ENCODE measurements at regions not wholly inside any gene's neighbourhood (a gene's known extent, or its start where the extent isn't known, plus 50 kb on each side); places are given as distances from the start of the nearest gene placed in this dataset.

GRCh38 chr6:114793428-114793827, 450.6 kb upstream of the HS3ST5 start:
- POLR2A ChIA-PET: no interaction called here
- CTCF ChIA-PET: no interaction called here
- no peaks in the 10 kb centered on the region for H3K9me3 ChIP-seq

GRCh38 chr6:114785235-114786127, 442.7 kb upstream of the HS3ST5 start:
- FAIRE-seq (no peak), ATAC-seq (no peak), DNase-seq (ENCODE audit: low read depth in 1 of 2, low spot score in 1 of 2) (no peak)
- WGBS (ENCODE audit: missing lambda C conversion rate): 5% methylated on average over 1 of the region's 1 CpG
- Histone ChIP-seq H3K9me3 (no peaks in the 10 kb centered on the region), H3K4me3 (no peak overlapping the region), H3K4me1 (no peaks in the 10 kb centered on the region), H3K4me2 (no peak overlapping the region), H3K27ac (no peak overlapping the region)
- POLR2A ChIA-PET: no interaction called here
- CTCF ChIA-PET: no interaction called here
- TF ChIP-seq MAFK (IDR thresholded peaks at IDR 0.05; ENCODE audit: partially characterized antibody): peak; percentile 2
- TF ChIP-seq HOXA7 (CRISPR knock-in tag; IDR thresholded peaks at IDR 0.05): no peak

More at GRCh38 chr6:114793428-114793827, 450.6 kb upstream of the HS3ST5 start:
- TF ChIP-seq EHMT2 (IDR thresholded peaks at IDR 0.05; ENCODE audit: low read depth): no peak
- no peak for TF ChIP-seq BCL3 (IDR thresholded peaks at IDR 0.05)
- no peak for TF ChIP-seq CHD2 (IDR thresholded peaks at IDR 0.05; ENCODE audit: low read length, partially characterized antibody)
- no peak for TF ChIP-seq HOXB13 (CRISPR knock-in tag; IDR thresholded peaks at IDR 0.05; ENCODE audit: low read depth)
- no peak for TF ChIP-seq RNF2 (IDR thresholded peaks at IDR 0.05; ENCODE audit: borderline replicate concordance, low read depth)
- no peak for TF ChIP-seq KDM1A (IDR thresholded peaks at IDR 0.05; ENCODE audit: low read depth)
- no peak for TF ChIP-seq SREBF2 (IDR thresholded peaks at IDR 0.05)
- no peak for TF ChIP-seq FOXS1 (CRISPR knock-in tag; IDR thresholded peaks at IDR 0.05)
- no peak for TF ChIP-seq RAD21 (conservative IDR thresholded peaks at IDR 0.05 in 1 of 2, IDR thresholded peaks at IDR 0.05 in 1 of 2)
- TF ChIP-seq JUN (IDR thresholded peaks at IDR 0.05): no peak
- no peak for TF ChIP-seq NFE2L2 (conservative IDR thresholded peaks at IDR 0.05; ENCODE audit: low read length)
- no peak for TF ChIP-seq HMGXB4 (CRISPR knock-in tag; IDR thresholded peaks at IDR 0.05; ENCODE audit: borderline replicate concordance)
- no peak for TF ChIP-seq CBX2 (IDR thresholded peaks at IDR 0.05; ENCODE audit: borderline replicate concordance, low read depth)
- TF ChIP-seq NR3C1 (IDR thresholded peaks at IDR 0.05): no peak
- no peak for TF ChIP-seq GATA3 (IDR thresholded peaks at IDR 0.05; ENCODE audit: borderline replicate concordance)
- no peak for TF ChIP-seq HDAC2 (IDR thresholded peaks at IDR 0.05)
- TF ChIP-seq SMC3 (IDR thresholded peaks at IDR 0.05): no peak
- no peak for TF ChIP-seq RCOR1 (IDR thresholded peaks at IDR 0.05; ENCODE audit: low read depth, low read length)
- no peak for TF ChIP-seq ELK1 (IDR thresholded peaks at IDR 0.05; ENCODE audit: low read depth, low read length)
- TF ChIP-seq TFCP2L1 (CRISPR knock-in tag; IDR thresholded peaks at IDR 0.05): no peak
- Histone ChIP-seq H3K4me1 (no peaks in the 10 kb centered on the region), H3K4me2 (no peak overlapping the region), H3K27ac (no peak overlapping the region), H3K4me3 (no peak overlapping the region)
- no peak for DNase-seq (ENCODE audit: low read depth in 1 of 2, low spot score in 1 of 2)
- no peak for FAIRE-seq
- no peak for ATAC-seq
